DOHH2 (cell line): ENCODE measurements at regions not wholly inside any gene's neighbourhood (a gene's known extent, or its start where the extent isn't known, plus 50 kb on each side); places are given as distances from the start of the nearest gene placed in this dataset.

ENCODE experiments used
- CTCF ChIP-seq: fragments of 200-600 bp; sonication (generic); IDR thresholded peaks from one replicate; pipeline ENCODE4 v1.5.1; 2014; ENCODE audit warnings: antibody characterized with exemption, mild to moderate bottlenecking, low read depth, low read length; ENCODE audit not compliant: poor library complexity, severe bottlenecking
- EZH2phosphoT487 ChIP-seq: fragments of 200-600 bp; sonication (generic); IDR thresholded peaks from 2 replicates; pipeline ENCODE4 v1.6.1; 2017; ENCODE audit warnings: borderline replicate concordance, mild to moderate bottlenecking, antibody characterized with exemption, low read length, moderate library complexity, mixed read lengths

GRCh38 chr20:61118429-61119224 is 133.4 kb upstream of the CDH4 start:
- TF ChIP-seq CTCF: no peak
- no peak for TF ChIP-seq EZH2phosphoT487
